ENCODE measurements at regions not wholly inside any gene's neighbourhood (a gene's known extent, or its start where the extent isn't known, plus 50 kb on each side); places are given as distances from the start of the nearest gene placed in this dataset.

- no peak for TF ChIP-seq CTCF (IDR thresholded peaks at IDR 0.05)
- TF ChIP-seq EP300 (IDR thresholded peaks at IDR 0.05) = no peak
- no peak for TF ChIP-seq POLR2A (IDR thresholded peaks at IDR 0.05)
- no peak for TF ChIP-seq POLR2AphosphoS5 (IDR thresholded peaks at IDR 0.05)
Measured at GRCh38 chr4:34170946-34171345, 2073.4 kb downstream of the ARAP2 start.

Data from stomach (tissue), 4 donors.